ENCODE measurements at regions not wholly inside any gene's neighbourhood (a gene's known extent, or its start where the extent isn't known, plus 50 kb on each side); places are given as distances from the start of the nearest gene placed in this dataset.
A peak's percentile ranks its signal among the peaks of the same experiment; 100 is the strongest.

DNA sequence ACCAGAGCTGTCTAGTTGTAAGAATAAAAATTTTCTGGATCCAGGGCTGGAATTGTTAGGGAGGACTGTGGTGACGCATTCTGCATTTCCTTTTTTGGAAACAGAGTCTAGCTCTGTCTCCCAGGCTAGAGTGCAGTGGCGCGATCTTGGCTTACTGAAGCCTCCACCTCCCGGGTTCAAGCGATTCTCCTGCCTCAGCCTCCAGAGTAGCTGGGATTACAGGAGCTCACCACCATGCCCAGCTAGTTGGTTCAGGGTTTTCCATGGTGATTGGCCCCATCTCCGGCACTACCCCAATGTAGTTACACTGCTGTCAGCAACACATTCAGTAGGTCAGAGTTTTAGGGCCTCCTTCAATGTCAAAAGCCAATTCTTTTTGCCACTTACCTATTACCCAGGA is 58.6 kb upstream of the RNF152 start:
- H3K79me1 ChIP-seq (ENCODE audit: low read depth in 1 of 2, low read length in 2 of 2), result no peaks in the 10 kb centered on the region
- H4K8ac ChIP-seq (ENCODE audit: low read depth in 2 of 2, low read length in 2 of 2), result peak overlapping the region in 1 of 2 experiments; percentile 64; a peak in 1 of 4 replicates
- no peak overlapping the region for H3K9ac ChIP-seq (ENCODE audit: low read depth, low read length)
- H3K27me3 ChIP-seq (ENCODE audit: control insufficient read depth, insufficient read depth, low read length), result no peaks in the 10 kb centered on the region
- H2BK20ac ChIP-seq (ENCODE audit: low read depth, low read length), result peak overlapping the region; percentile 41; the same call in 1 of the 2 replicates
- no peak overlapping the region for H3K27ac ChIP-seq (ENCODE audit: insufficient read depth, low read length)
- POLR2A ChIA-PET (ENCODE audit: unreplicated experiment), result no interaction called here
- WGBS, 2 experiments (ENCODE audit: extremely low coverage in 2 of 2, insufficient read length in 1 of 2), result 96% methylated on average over 3 of the region's 6 CpGs; no CpG with 5 or more reads in 1 of the 2 experiments
- H2AFZ ChIP-seq (replicated peaks; ENCODE audit: low read length, poor library complexity), result no peak overlapping the region
- no TSS peak for BruUV-seq (replicated peaks)
- H3K4ac ChIP-seq (ENCODE audit: low read depth, low read length), result peak overlapping the region; percentile 17; the same call in 1 of the 2 replicates
- CTCF ChIA-PET, result no interaction called here
- dilution Hi-C loops (cut with HindIII; ENCODE audit: low sequenced_read_pairs, unreplicated experiment) (no loop called here), intact Hi-C loops (cut with micrococcal nuclease) (no loop called here), in situ Hi-C loops (cut with MboI; ENCODE audit: low sequenced_read_pairs) (no loop called here)
- H3K9me3 ChIP-seq (ENCODE audit: control insufficient read depth, insufficient read depth, low read length), result no peaks in the 10 kb centered on the region
- no peak overlapping the region for H3K4me2 ChIP-seq (ENCODE audit: low read depth, low read length)
- no peak overlapping the region for H3K14ac ChIP-seq (replicated peaks; ENCODE audit: low read depth, low read length)
- peaks cover 22% of the 10 kb centered on the region for H3K4me1 ChIP-seq (ENCODE audit: control insufficient read depth, insufficient read depth, low read length)
- peak overlapping the region; percentile 78 for H2BK120ac ChIP-seq (ENCODE audit: low read depth, low read length)
- H3K36me3 ChIP-seq (ENCODE audit: control insufficient read depth, insufficient read depth, low read length), result no peaks in the 10 kb centered on the region
- H2AK5ac ChIP-seq (ENCODE audit: low read depth, low read length), result peak overlapping the region; percentile 23; the same call in 1 of the 2 replicates
- no peak overlapping the region for H2AK9ac ChIP-seq (replicated peaks; ENCODE audit: low read depth, low read length, poor library complexity)
- no peaks in the 10 kb centered on the region for H4K20me1 ChIP-seq (ENCODE audit: insufficient read depth, low read length)
- H3K23ac ChIP-seq (ENCODE audit: low read depth, low read length), result no peak overlapping the region
- DNase-seq, result no peak
- ATAC-seq (ENCODE audit: low read depth), result no peak
- H2BK5ac ChIP-seq (ENCODE audit: low read depth, low read length, poor library complexity, severe bottlenecking), result peak overlapping the region; percentile 57
- no peak overlapping the region for H3K18ac ChIP-seq (ENCODE audit: low read depth, low read length)
- no peak overlapping the region for H4K5ac ChIP-seq (ENCODE audit: low read depth, low read length)
- no peak overlapping the region for H3K4me3 ChIP-seq (ENCODE audit: insufficient read depth, low read depth, low read length)
- 0 out of 3 replicates have a peak overlapping the region, but pooled peaks have one; percentile 18 for H2BK15ac ChIP-seq (ENCODE audit: low read depth, low read length)
- H3K56ac ChIP-seq (ENCODE audit: extremely low read depth, insufficient read depth, low read length), result no peak overlapping the region
- no peak for TF ChIP-seq BHLHE40 (IDR thresholded peaks at IDR 0.05; ENCODE audit: low read depth, low read length)
- no peak for TF ChIP-seq SMC3 (IDR thresholded peaks at IDR 0.05; ENCODE audit: low read depth, low read length)
- no peak for TF ChIP-seq FOS (IDR thresholded peaks at IDR 0.05; ENCODE audit: low read depth, low read length)
- TF ChIP-seq POLR2A (IDR thresholded peaks at IDR 0.05; ENCODE audit: low read depth, low read length), result no peak
- TF ChIP-seq CHD1 (IDR thresholded peaks at IDR 0.05; ENCODE audit: low read depth, low read length), result no peak
- peak overlapping the region; percentile 11; the same call in 1 of the 2 replicates for H4K91ac ChIP-seq (ENCODE audit: insufficient read depth, low read depth, low read length)
- peaks cover 22% of the 10 kb centered on the region for H3K9me1 ChIP-seq (ENCODE audit: insufficient read depth, low read length)

All from IMR-90 (cell line).